Panc1 (cell line): ENCODE measurements at regions not wholly inside any gene's neighbourhood (a gene's known extent, or its start where the extent isn't known, plus 50 kb on each side); places are given as distances from the start of the nearest gene placed in this dataset.

Source experiments
- ATAC-seq: fragments of 200-7000 bp; cut with Tn5 transposase; 2 replicates; pipeline ENCODE4 v1.9.1; 2020; ENCODE audit warnings: mild to moderate bottlenecking, moderate library complexity
- BruUV-seq: library from RNA; stranded (reverse); fragments of 400-500 nt; replicated peaks from 2 replicates; lab custom pipeline; 2021; lab: Mats Ljungman, UMichigan
- CTCF ChIA-PET: fragments of 300-600 bp; sonication (Branson Sonifier 250); formaldehyde crosslinking; loops from one replicate; lab custom pipeline; 2022; ENCODE audit warnings: antibody characterized with exemption; lab: Charles Lee
- POLR2A ChIA-PET: fragments of 300-600 bp; sonication (Branson Sonifier 250); formaldehyde crosslinking; loops from one replicate; lab custom pipeline; 2022; ENCODE audit warnings: antibody characterized with exemption; lab: Charles Lee
- DNase-seq: peaks from one replicate; pipeline ENCODE4 v3.0.0-alpha.2; 2010; ENCODE audit warnings: low read depth, low spot score
- H3K27ac ChIP-seq: 2 replicates; pipeline ENCODE4 v1.5.1; 2011; ENCODE audit warnings: mild to moderate bottlenecking, low read length, inconsistent platforms
- H3K27me3 ChIP-seq: fragments of 200-500 bp; sonication (Bioruptor generic); 2 replicates; pipeline ENCODE4 v1.6.0; 2014; ENCODE audit warnings: low read length, inconsistent platforms; ENCODE audit not compliant: control insufficient read depth, insufficient read depth
- H3K36me3 ChIP-seq: fragments of 200-500 bp; sonication (Bioruptor generic); 2 replicates; pipeline ENCODE4 v1.5.1; 2014; ENCODE audit warnings: inconsistent platforms, mild to moderate bottlenecking, low read length, moderate library complexity; ENCODE audit not compliant: control insufficient read depth, insufficient read depth
- H3K4me1 ChIP-seq: 2 replicates; pipeline ENCODE4 v1.5.1; 2011; ENCODE audit warnings: inconsistent platforms, mild to moderate bottlenecking, low read length, moderate library complexity; ENCODE audit not compliant: control insufficient read depth, insufficient read depth
- H3K4me3 ChIP-seq, 2 experiments: 2 replicates each; pipeline ENCODE4 v1.5.1; 2011 to 2012; ENCODE audit warnings: low read depth in 2 of 2, low read length in 2 of 2, mild to moderate bottlenecking in 2 of 2, inconsistent platforms in 1 of 2, moderate library complexity in 1 of 2
- H3K9me3 ChIP-seq: fragments of 200-500 bp; sonication (Bioruptor generic); 2 replicates; pipeline ENCODE4 v1.5.1; 2014; ENCODE audit warnings: low read depth, mild to moderate bottlenecking, inconsistent platforms, low read length, moderate library complexity; ENCODE audit not compliant: control insufficient read depth, insufficient read depth
- POLR2AphosphoS5 ChIP-seq: IDR thresholded peaks from 2 replicates; pipeline ENCODE4 v1.6.1; 2012; ENCODE audit warnings: mild to moderate bottlenecking, low read depth, low read length, moderate library complexity
- REST ChIP-seq, 2 experiments: IDR thresholded peaks; 2 replicates each; pipeline ENCODE4 v1.6.1; 2011 to 2012; ENCODE audit warnings: low read depth in 2 of 2, control low read depth in 1 of 2, low read length in 1 of 2, mild to moderate bottlenecking in 1 of 2, moderate library complexity in 1 of 2; ENCODE audit not compliant: insufficient read depth in 1 of 2
- SIN3A ChIP-seq: IDR thresholded peaks from 2 replicates; pipeline ENCODE4 v1.6.1; 2012; ENCODE audit warnings: low read depth, mild to moderate bottlenecking, low read length, moderate library complexity, borderline replicate concordance; ENCODE audit not compliant: insufficient read depth
- TCF7L2 ChIP-seq: IDR thresholded peaks from 2 replicates; pipeline ENCODE4 v1.6.1; 2011; ENCODE audit warnings: mild to moderate bottlenecking, low read depth, low read length, inconsistent platforms
- in situ Hi-C: cut with HindIII; loops from 2 replicates; pipeline ENCODE4 v1.10.0; 2016; ENCODE audit warnings: low sequenced_read_pairs, low pct_unique_long_range_greater_than_20kb
- intact Hi-C: fragments of 100-400 bp; cut with micrococcal nuclease; formaldehyde crosslinking; loops from one replicate; pipeline ENCODE4 v1.10.0; 2022; ENCODE audit not compliant: unreplicated experiment
- TF ChIP-seq, protein P1 (sequence below): fragments of 450-650 bp; IDR thresholded peaks from 2 replicates; pipeline ENCODE4 v1.5.1; 2017; ENCODE audit warnings: mild to moderate bottlenecking

- ATAC-seq = no peak
- Histone ChIP-seq H3K27me3 (no peaks in the 10 kb centered on the region), H3K9me3 (no peaks in the 10 kb centered on the region), H3K4me3 (no peak overlapping the region), H3K36me3 (no peaks in the 10 kb centered on the region), H3K4me1 (no peaks in the 10 kb centered on the region), H3K27ac (no peak overlapping the region)
- ChIA-PET POLR2A (no interaction called here), CTCF (interaction anchor here (0.6 kb wide), 1 partner anchor 625 kb away, joined by 4 read pairs; no protein-coding TSS in a partner anchor)
- in situ Hi-C loops (no loop called here), intact Hi-C loops (no loop called here)
- DNase-seq = no peak
- BruUV-seq = no TSS peak
- TF ChIP-seq SIN3A (no peak), REST (IDR thresholded peaks at IDR 0.05; ENCODE audit: insufficient read depth in 1 of 2, low read depth in 2 of 2, low read length in 1 of 2) (no peak), POLR2AphosphoS5 (no peak), TCF7L2 (no peak)
- TF ChIP-seq, protein P1, sequence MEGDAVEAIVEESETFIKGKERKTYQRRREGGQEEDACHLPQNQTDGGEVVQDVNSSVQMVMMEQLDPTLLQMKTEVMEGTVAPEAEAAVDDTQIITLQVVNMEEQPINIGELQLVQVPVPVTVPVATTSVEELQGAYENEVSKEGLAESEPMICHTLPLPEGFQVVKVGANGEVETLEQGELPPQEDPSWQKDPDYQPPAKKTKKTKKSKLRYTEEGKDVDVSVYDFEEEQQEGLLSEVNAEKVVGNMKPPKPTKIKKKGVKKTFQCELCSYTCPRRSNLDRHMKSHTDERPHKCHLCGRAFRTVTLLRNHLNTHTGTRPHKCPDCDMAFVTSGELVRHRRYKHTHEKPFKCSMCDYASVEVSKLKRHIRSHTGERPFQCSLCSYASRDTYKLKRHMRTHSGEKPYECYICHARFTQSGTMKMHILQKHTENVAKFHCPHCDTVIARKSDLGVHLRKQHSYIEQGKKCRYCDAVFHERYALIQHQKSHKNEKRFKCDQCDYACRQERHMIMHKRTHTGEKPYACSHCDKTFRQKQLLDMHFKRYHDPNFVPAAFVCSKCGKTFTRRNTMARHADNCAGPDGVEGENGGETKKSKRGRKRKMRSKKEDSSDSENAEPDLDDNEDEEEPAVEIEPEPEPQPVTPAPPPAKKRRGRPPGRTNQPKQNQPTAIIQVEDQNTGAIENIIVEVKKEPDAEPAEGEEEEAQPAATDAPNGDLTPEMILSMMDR = no peak
Observed at GRCh38 chr3:18250991-18251390, 174.1 kb downstream of the SATB1 start.

- DNase-seq (no peak), ATAC-seq (no peak)
- no TSS peak for BruUV-seq
- Histone ChIP-seq H3K27ac (no peak overlapping the region), H3K27me3 (no peaks in the 10 kb centered on the region), H3K4me3 (no peak overlapping the region), H3K9me3 (no peaks in the 10 kb centered on the region), H3K4me1 (no peaks in the 10 kb centered on the region), H3K36me3 (no peaks in the 10 kb centered on the region)
- POLR2A ChIA-PET = no interaction called here
- intact Hi-C loops (no loop called here), in situ Hi-C loops (no loop called here)
- CTCF ChIA-PET = no interaction called here
- no peak for TF ChIP-seq TCF7L2
- no peak for TF ChIP-seq POLR2AphosphoS5
- no peak for TF ChIP-seq SIN3A
- TF ChIP-seq, protein P1 = no peak
- no peak for TF ChIP-seq REST (IDR thresholded peaks at IDR 0.05; ENCODE audit: insufficient read depth in 1 of 2, low read depth in 2 of 2, low read length in 1 of 2)
Observed at GRCh38 chr3:18249126-18249525, 176.0 kb downstream of the SATB1 start.
